Neural cell (in vitro differentiated cells): ENCODE measurements at regions not wholly inside any gene's neighbourhood (a gene's known extent, or its start where the extent isn't known, plus 50 kb on each side); places are given as distances from the start of the nearest gene placed in this dataset.

ENCODE experiments used
- H2AFZ ChIP-seq: fragments of 200-600, 300-800 bp; sonication (generic), shearing (Covaris generic); 2 replicates; pipeline ENCODE4 v1.6.0; 2014; ENCODE audit warnings: low read depth, mild to moderate bottlenecking, antibody characterized with exemption, low read length, moderate library complexity
- H3F3A ChIP-seq: fragments of 200-600 bp; shearing (Covaris generic); 2 replicates; pipeline ENCODE4 v1.6.1; 2016; ENCODE audit warnings: mild to moderate bottlenecking, moderate library complexity, mixed read lengths, antibody characterized with exemption, low read length; ENCODE audit not compliant: insufficient read depth, poor library complexity, severe bottlenecking
- H3K27ac ChIP-seq: fragments of 200-600, 300-800 bp; sonication (generic), shearing (Covaris generic); 2 replicates; pipeline ENCODE4 v1.5.1; 2014; ENCODE audit warnings: mild to moderate bottlenecking, low read length, moderate library complexity
- H3K27me3 ChIP-seq: fragments of 300-800, 200-600 bp; sonication (generic), shearing (Covaris generic); 2 replicates; pipeline ENCODE4 v1.6.0; 2014; ENCODE audit warnings: mild to moderate bottlenecking, low read depth, low read length, moderate library complexity; ENCODE audit not compliant: insufficient read depth
- H3K36me3 ChIP-seq: fragments of 300-800, 200-600 bp; sonication (generic), shearing (Covaris generic); 2 replicates; pipeline ENCODE4 v1.5.1; 2014; ENCODE audit warnings: mild to moderate bottlenecking, antibody characterized with exemption, low read length, moderate library complexity; ENCODE audit not compliant: insufficient read depth
- H3K4me2 ChIP-seq: fragments of 300-800, 200-600 bp; sonication (generic), shearing (Covaris generic); 2 replicates; pipeline ENCODE4 v1.6.0; 2014; ENCODE audit warnings: mild to moderate bottlenecking, low read length
- H3K4me3 ChIP-seq: fragments of 300-800, 200-600 bp; sonication (generic), shearing (Covaris generic); 2 replicates; pipeline ENCODE4 v1.5.1; 2014; ENCODE audit warnings: mild to moderate bottlenecking, low read length, moderate library complexity
- H3K79me2 ChIP-seq: fragments of 200-600 bp; shearing (Covaris generic); replicated peaks from 2 replicates; pipeline ENCODE4 v1.6.0; 2014; ENCODE audit warnings: mild to moderate bottlenecking, low read length, moderate library complexity; ENCODE audit not compliant: insufficient read depth
- H3K9ac ChIP-seq: fragments of 300-800, 200-600 bp; sonication (generic), shearing (Covaris generic); 2 replicates; pipeline ENCODE4 v1.6.1; 2016; ENCODE audit warnings: mild to moderate bottlenecking, low read length, mixed read lengths
- H3K9me2 ChIP-seq: fragments of 200-600 bp; shearing (Covaris generic); 2 replicates; pipeline ENCODE4 v1.6.1; 2016; ENCODE audit warnings: mild to moderate bottlenecking, low read length, mixed read lengths; ENCODE audit not compliant: insufficient read depth
- H3K9me3 ChIP-seq: fragments of 200-600, 300-800 bp; sonication (generic), shearing (Covaris generic); 2 replicates; pipeline ENCODE4 v1.6.1; 2016; ENCODE audit warnings: mild to moderate bottlenecking, mixed run types, low read length, moderate library complexity, mixed read lengths
- H4K20me1 ChIP-seq: fragments of 200-600 bp; shearing (Covaris generic); 2 replicates; pipeline ENCODE4 v1.6.1; 2016; ENCODE audit warnings: mild to moderate bottlenecking, mixed run types; ENCODE audit not compliant: insufficient read depth
- CTCF ChIP-seq: fragments of 450-650 bp; IDR thresholded peaks from 2 replicates; pipeline ENCODE4 v1.5.1; 2014; ENCODE audit warnings: antibody characterized with exemption, mild to moderate bottlenecking, moderate library complexity; ENCODE audit not compliant: poor library complexity, severe bottlenecking
- EP300 ChIP-seq: fragments of 450-650 bp; conservative IDR thresholded peaks from 2 replicates; pipeline ENCODE4 v1.6.1; 2014; ENCODE audit warnings: antibody characterized with exemption, mild to moderate bottlenecking, moderate library complexity; ENCODE audit not compliant: poor library complexity, severe bottlenecking
- EZH2 ChIP-seq: fragments of 200-600, 300-800 bp; shearing (Covaris generic), sonication (generic); IDR thresholded peaks from 2 replicates; pipeline ENCODE4 v1.6.1; 2014; ENCODE audit warnings: antibody characterized with exemption, low read length, borderline replicate concordance, mild to moderate bottlenecking; ENCODE audit not compliant: insufficient read depth, poor library complexity, severe bottlenecking
- MXI1 ChIP-seq: fragments of 450-650 bp; conservative IDR thresholded peaks from 2 replicates; pipeline ENCODE4 v1.6.1; 2014; ENCODE audit warnings: antibody characterized with exemption, mild to moderate bottlenecking; ENCODE audit not compliant: poor library complexity, severe bottlenecking
- POLR2AphosphoS5 ChIP-seq: IDR thresholded peaks from 2 replicates; pipeline ENCODE4 v1.6.1; 2012
- REST ChIP-seq: IDR thresholded peaks from 2 replicates; pipeline ENCODE4 v1.6.1; 2012; ENCODE audit warnings: borderline replicate concordance
- SMC3 ChIP-seq: fragments of 450-650 bp; conservative IDR thresholded peaks from 2 replicates; pipeline ENCODE4 v1.6.1; 2014; ENCODE audit warnings: antibody characterized with exemption, mild to moderate bottlenecking, moderate library complexity; ENCODE audit not compliant: poor library complexity
- TAF1 ChIP-seq: IDR thresholded peaks from 2 replicates; pipeline ENCODE4 v1.6.1; 2012; ENCODE audit warnings: low read depth

GRCh38 chr15:53390549-53390948 lies 368.9 kb downstream of the WDR72 start:
- H3K9me3 ChIP-seq: no peaks in the 10 kb centered on the region
- no peaks in the 10 kb centered on the region for H3K9me2 ChIP-seq
- no peak overlapping the region for H3K4me3 ChIP-seq
- H3F3A ChIP-seq: peaks cover 2% of the 10 kb centered on the region
- no peak for TF ChIP-seq REST
- TF ChIP-seq POLR2AphosphoS5: no peak
- no peak overlapping the region for H3K4me2 ChIP-seq
- no peaks in the 10 kb centered on the region for H3K27me3 ChIP-seq
- H3K36me3 ChIP-seq: no peaks in the 10 kb centered on the region
- no peak overlapping the region for H3K9ac ChIP-seq
- H3K79me2 ChIP-seq: no peaks in the 10 kb centered on the region
- no peak overlapping the region for H2AFZ ChIP-seq
- no peak overlapping the region for H3K27ac ChIP-seq
- H4K20me1 ChIP-seq: no peaks in the 10 kb centered on the region

GRCh38 chr15:53389271-53390037 lies 370.0 kb downstream of the WDR72 start:
- H3K36me3 ChIP-seq: no peaks in the 10 kb centered on the region
- H3K9me3 ChIP-seq: no peaks in the 10 kb centered on the region
- no peak overlapping the region for H3K4me3 ChIP-seq
- no peaks in the 10 kb centered on the region for H3K79me2 ChIP-seq
- no peak for TF ChIP-seq CTCF
- no peak for TF ChIP-seq REST
- TF ChIP-seq TAF1: no peak
- TF ChIP-seq EZH2: no peak
- no peak for TF ChIP-seq SMC3
- no peak for TF ChIP-seq MXI1
- no peak for TF ChIP-seq POLR2AphosphoS5
- TF ChIP-seq EP300: no peak
- no peak overlapping the region for H3K4me2 ChIP-seq
- H3K9ac ChIP-seq: no peak overlapping the region
- H3K9me2 ChIP-seq: no peaks in the 10 kb centered on the region
- H2AFZ ChIP-seq: no peak overlapping the region
- H3K27me3 ChIP-seq: no peaks in the 10 kb centered on the region
- peaks cover 2% of the 10 kb centered on the region for H3F3A ChIP-seq
- no peak overlapping the region for H3K27ac ChIP-seq
- no peaks in the 10 kb centered on the region for H4K20me1 ChIP-seq
